Testis (tissue), 2 donors: ENCODE measurements at regions not wholly inside any gene's neighbourhood (a gene's known extent, or its start where the extent isn't known, plus 50 kb on each side); places are given as distances from the start of the nearest gene placed in this dataset.

Source experiments
- DNase-seq: peaks from one replicate; pipeline ENCODE4 v3.0.0-alpha.2; 2019
- H3K27ac ChIP-seq, 2 donors: fragments of 200-600 bp; sonication (generic); one replicate each; pipeline ENCODE4 v1.5.1; 2019
- H3K27me3 ChIP-seq: fragments of 200-600 bp; sonication (generic); one replicate; pipeline ENCODE4 v1.5.1; 2019
- H3K36me3 ChIP-seq: fragments of 200-600 bp; sonication (generic); one replicate; pipeline ENCODE4 v1.5.1; 2017; ENCODE audit warnings: low read depth; ENCODE audit errors: missing control alignments
- H3K4me1 ChIP-seq: fragments of 200-600 bp; sonication (generic); one replicate; pipeline ENCODE4 v1.5.1; 2019
- H3K4me3 ChIP-seq, 2 donors: fragments of 200-600 bp; sonication (generic); one replicate each; pipeline ENCODE4 v1.5.1; 2017 to 2019
- H3K9me3 ChIP-seq: fragments of 200-600 bp; sonication (generic); one replicate; pipeline ENCODE4 v1.5.1; 2017
- POLR2A ChIP-seq: fragments of 450-650 bp; IDR thresholded peaks from one replicate; pipeline ENCODE4 v1.6.1; 2017; ENCODE audit warnings: antibody characterized with exemption, mild to moderate bottlenecking, moderate library complexity
- WGBS, 2 donors: methylation state at CpG; one replicate each; pipeline ENCODE4 v1.1.5; 2018; 5-methylcytosine and 5-hydroxymethylcytosine counted together
- intact Hi-C: fragments of 100-400 bp; cut with DNase I; formaldehyde crosslinking; loops from one replicate; pipeline ENCODE4 v1.15.1; 2023; ENCODE audit warnings: low total_unique reads
- TF ChIP-seq, protein P1 (sequence below), 3 experiments: fragments of 450-650 bp in 2 of 3; fragments of 200-600 bp in 1 of 3; sonication (generic) in 1 of 3; IDR thresholded peaks; one replicate each; pipeline ENCODE4 v1.5.1; 2016 to 2019; ENCODE audit warnings: antibody characterized with exemption in 3 of 3, mild to moderate bottlenecking in 2 of 3, moderate library complexity in 1 of 3

DNA sequence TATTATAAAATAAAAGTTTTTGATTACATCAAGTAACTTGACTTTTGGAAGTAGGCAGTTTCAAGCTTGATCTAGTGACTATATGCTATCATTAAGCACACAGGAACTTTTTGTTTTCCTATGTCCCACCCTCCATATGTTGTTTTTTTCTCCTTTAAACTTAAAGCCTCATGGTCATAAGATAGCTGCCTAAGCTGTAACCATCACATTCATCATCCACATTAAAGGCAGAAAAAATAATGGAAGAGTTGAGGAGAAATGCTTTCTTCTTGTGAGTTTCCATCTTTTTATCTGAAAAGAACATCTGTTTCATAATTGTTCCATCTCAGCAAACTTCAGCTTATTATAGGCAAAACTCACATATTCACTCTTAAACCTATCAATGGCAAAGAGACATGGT is 630.4 kb downstream of the STK39 start:
- no peak for TF ChIP-seq POLR2A
- TF ChIP-seq, protein P1, sequence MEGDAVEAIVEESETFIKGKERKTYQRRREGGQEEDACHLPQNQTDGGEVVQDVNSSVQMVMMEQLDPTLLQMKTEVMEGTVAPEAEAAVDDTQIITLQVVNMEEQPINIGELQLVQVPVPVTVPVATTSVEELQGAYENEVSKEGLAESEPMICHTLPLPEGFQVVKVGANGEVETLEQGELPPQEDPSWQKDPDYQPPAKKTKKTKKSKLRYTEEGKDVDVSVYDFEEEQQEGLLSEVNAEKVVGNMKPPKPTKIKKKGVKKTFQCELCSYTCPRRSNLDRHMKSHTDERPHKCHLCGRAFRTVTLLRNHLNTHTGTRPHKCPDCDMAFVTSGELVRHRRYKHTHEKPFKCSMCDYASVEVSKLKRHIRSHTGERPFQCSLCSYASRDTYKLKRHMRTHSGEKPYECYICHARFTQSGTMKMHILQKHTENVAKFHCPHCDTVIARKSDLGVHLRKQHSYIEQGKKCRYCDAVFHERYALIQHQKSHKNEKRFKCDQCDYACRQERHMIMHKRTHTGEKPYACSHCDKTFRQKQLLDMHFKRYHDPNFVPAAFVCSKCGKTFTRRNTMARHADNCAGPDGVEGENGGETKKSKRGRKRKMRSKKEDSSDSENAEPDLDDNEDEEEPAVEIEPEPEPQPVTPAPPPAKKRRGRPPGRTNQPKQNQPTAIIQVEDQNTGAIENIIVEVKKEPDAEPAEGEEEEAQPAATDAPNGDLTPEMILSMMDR (IDR thresholded peaks at IDR 0.05): no peak
- DNase-seq: no peak
- Histone ChIP-seq H3K9me3 (no peaks in the 10 kb centered on the region), H3K4me3 (no peak overlapping the region), H3K27me3 (no peaks in the 10 kb centered on the region), H3K36me3 (no peaks in the 10 kb centered on the region), H3K4me1 (no peaks in the 10 kb centered on the region), H3K27ac (no peak overlapping the region)
- intact Hi-C loops: no loop called here

DNA sequence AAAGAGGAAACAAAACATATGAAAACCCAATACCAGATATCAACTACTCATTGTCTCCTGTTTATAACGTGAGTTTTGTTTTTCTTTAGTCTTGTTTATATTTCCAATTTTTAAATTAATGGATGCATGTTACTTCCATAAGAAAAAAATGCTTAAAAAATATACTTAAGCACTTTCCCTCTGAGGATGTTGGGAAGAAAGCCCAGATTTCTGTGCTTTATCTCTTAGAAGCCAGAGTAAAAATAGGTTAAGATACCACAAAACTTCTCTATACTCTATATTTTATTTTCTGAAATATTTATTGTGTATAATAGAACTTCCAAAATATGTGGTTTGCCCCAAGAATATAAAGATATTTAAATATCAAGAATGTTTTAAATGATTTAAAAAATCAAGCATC is 633.9 kb downstream of the STK39 start:
- Histone ChIP-seq H3K4me1 (no peaks in the 10 kb centered on the region), H3K36me3 (no peaks in the 10 kb centered on the region), H3K9me3 (no peaks in the 10 kb centered on the region), H3K27ac (no peak overlapping the region), H3K4me3 (no peak overlapping the region), H3K27me3 (no peaks in the 10 kb centered on the region)
- DNase-seq: no peak
- TF ChIP-seq POLR2A: no peak
- TF ChIP-seq, protein P1 (IDR thresholded peaks at IDR 0.05): no peak
- WGBS, 2 donors: 55 to 60% methylated on average over 1 of the region's 1 CpG
- intact Hi-C loops: no loop called here

DNA sequence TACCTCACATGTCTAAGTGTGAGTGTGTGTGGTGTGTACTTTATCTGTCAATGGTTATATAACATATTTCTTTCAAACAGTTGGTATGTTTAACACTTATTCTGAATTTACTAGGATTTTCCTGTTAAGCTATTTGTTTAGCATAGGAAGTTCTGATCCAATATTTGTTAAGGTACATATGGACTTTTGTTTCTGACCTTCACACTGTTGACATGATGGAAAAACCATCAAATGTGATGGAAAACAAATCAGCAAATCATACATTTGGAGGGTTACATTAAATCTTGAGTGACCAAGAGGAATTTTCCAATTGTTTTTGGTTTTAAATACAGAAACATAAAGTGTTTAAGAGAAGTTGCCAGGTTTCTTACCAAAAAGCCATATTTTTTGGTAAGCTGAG is 638.9 kb downstream of the STK39 start:
- Histone ChIP-seq H3K36me3 (no peaks in the 10 kb centered on the region), H3K9me3 (no peaks in the 10 kb centered on the region), H3K4me3 (no peak overlapping the region), H3K27me3 (no peaks in the 10 kb centered on the region), H3K4me1 (no peaks in the 10 kb centered on the region), H3K27ac (no peak overlapping the region)
- no peak for TF ChIP-seq POLR2A
- TF ChIP-seq, protein P1 (IDR thresholded peaks at IDR 0.05): no peak
- intact Hi-C loops: no loop called here
- DNase-seq: no peak

DNA sequence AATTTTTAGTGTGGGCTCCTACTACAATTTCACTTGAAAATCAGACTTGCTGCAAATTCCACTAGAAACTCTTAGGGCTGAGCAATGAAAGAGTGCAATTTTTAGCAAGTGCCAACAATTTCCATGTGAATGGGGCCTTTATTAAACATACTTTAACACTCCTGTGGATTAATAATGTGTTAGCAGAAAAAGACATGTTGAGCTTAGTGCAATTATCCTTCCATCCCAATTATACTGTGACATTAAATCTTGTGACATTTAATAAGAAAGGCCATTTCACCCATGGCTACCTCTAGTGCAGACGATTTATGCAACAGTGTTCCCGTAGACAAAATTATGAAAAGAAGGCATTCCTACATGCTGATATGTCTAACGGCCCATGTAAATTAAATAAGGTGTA is 639.7 kb downstream of the STK39 start:
- TF ChIP-seq, protein P1 (IDR thresholded peaks at IDR 0.05): no peak
- no peak for TF ChIP-seq POLR2A
- Histone ChIP-seq H3K27ac (no peak overlapping the region), H3K9me3 (no peaks in the 10 kb centered on the region), H3K4me3 (no peak overlapping the region), H3K36me3 (no peaks in the 10 kb centered on the region), H3K4me1 (no peaks in the 10 kb centered on the region), H3K27me3 (no peaks in the 10 kb centered on the region)
- DNase-seq: no peak
- 85 to 92% methylated on average over 3 of the region's 3 CpGs for WGBS, 2 donors
- intact Hi-C loops: no loop called here

DNA sequence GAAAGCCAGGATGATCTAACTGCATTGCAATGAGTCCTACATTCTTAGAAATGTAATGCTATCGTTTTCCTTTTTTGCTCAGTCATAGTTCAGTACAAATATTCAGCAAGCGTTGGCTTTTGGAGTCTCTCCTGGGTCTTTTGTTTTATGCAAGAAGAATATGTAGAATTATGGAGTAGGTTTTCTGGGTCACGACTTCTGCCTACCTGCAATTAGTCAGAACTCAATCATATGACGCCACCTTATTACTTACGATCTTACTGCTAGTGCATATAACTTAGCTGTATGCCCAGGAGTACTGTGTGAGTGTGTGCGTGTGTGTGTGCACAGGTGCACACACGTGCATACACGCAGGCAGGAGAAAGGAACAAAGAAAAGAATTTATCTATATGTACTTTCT is 640.2 kb downstream of the STK39 start:
- TF ChIP-seq, protein P1 (IDR thresholded peaks at IDR 0.05): no peak
- WGBS, 2 donors: 91% methylated on average over 8 of the region's 8 CpGs
- Histone ChIP-seq H3K27me3 (no peaks in the 10 kb centered on the region), H3K4me3 (no peak overlapping the region), H3K9me3 (no peaks in the 10 kb centered on the region), H3K4me1 (no peaks in the 10 kb centered on the region), H3K27ac (no peak overlapping the region), H3K36me3 (no peaks in the 10 kb centered on the region)
- intact Hi-C loops: no loop called here
- no peak for DNase-seq
